Loucy (cell line): ENCODE measurements at regions not wholly inside any gene's neighbourhood (a gene's known extent, or its start where the extent isn't known, plus 50 kb on each side); places are given as distances from the start of the nearest gene placed in this dataset.

ENCODE experiments used
- H2AFZ ChIP-seq: fragments of 200-600 bp; sonication (generic); 2 replicates; pipeline ENCODE4 v1.6.0; 2016; ENCODE audit warnings: antibody characterized with exemption, mild to moderate bottlenecking, low read length, moderate library complexity
- H3F3A ChIP-seq: fragments of 200-600 bp; 2 replicates; pipeline ENCODE4 v1.6.0; 2016; ENCODE audit warnings: antibody characterized with exemption, low read depth, mild to moderate bottlenecking
- H3K27me3 ChIP-seq: fragments of 200-600 bp; sonication (generic); 2 replicates; pipeline ENCODE4 v1.6.1; 2014; ENCODE audit warnings: low read length, mild to moderate bottlenecking; ENCODE audit not compliant: insufficient read depth, poor library complexity, severe bottlenecking
- H3K36me3 ChIP-seq: fragments of 200-600 bp; sonication (generic); 2 replicates; pipeline ENCODE4 v1.6.1; 2016; ENCODE audit warnings: low read length; ENCODE audit not compliant: insufficient read depth
- H3K4me1 ChIP-seq: fragments of 200-600 bp; sonication (generic); 2 replicates; pipeline ENCODE4 v1.5.1; 2014; ENCODE audit warnings: low read length, mild to moderate bottlenecking; ENCODE audit not compliant: insufficient read depth, poor library complexity, severe bottlenecking
- H3K4me2 ChIP-seq: fragments of 200-600 bp; sonication (generic); 2 replicates; pipeline ENCODE4 v1.6.0; 2014; ENCODE audit warnings: antibody characterized with exemption, low read length, low read depth, mild to moderate bottlenecking; ENCODE audit not compliant: poor library complexity, severe bottlenecking
- H3K4me3 ChIP-seq: fragments of 200-600 bp; sonication (generic); 2 replicates; pipeline ENCODE4 v1.5.1; 2014; ENCODE audit warnings: low read length, mild to moderate bottlenecking, mixed read lengths; ENCODE audit not compliant: poor library complexity, severe bottlenecking
- H3K79me2 ChIP-seq: fragments of 200-600 bp; sonication (generic); 2 replicates; pipeline ENCODE4 v1.6.1; 2014; ENCODE audit warnings: low read length; ENCODE audit not compliant: insufficient read depth
- H3K9ac ChIP-seq: fragments of 200-600 bp; sonication (generic); 2 replicates; pipeline ENCODE4 v1.6.0; 2014; ENCODE audit warnings: mild to moderate bottlenecking, low read depth, low read length, moderate library complexity; ENCODE audit not compliant: poor library complexity, severe bottlenecking
- H3K9me2 ChIP-seq: fragments of 200-600 bp; sonication (generic); replicated peaks from 2 replicates; pipeline ENCODE4 v1.6.1; 2016; ENCODE audit warnings: low read depth, low read length, mixed read lengths
- H3K9me3 ChIP-seq: fragments of 200-600 bp; sonication (generic); 2 replicates; pipeline ENCODE4 v1.6.1; 2014; ENCODE audit warnings: mild to moderate bottlenecking, antibody characterized with exemption, low read length, low read depth; ENCODE audit not compliant: insufficient read depth
- H4K20me1 ChIP-seq: fragments of 200-600 bp; sonication (generic); 2 replicates; pipeline ENCODE4 v1.6.0; 2014; ENCODE audit warnings: antibody characterized with exemption, low read length, mild to moderate bottlenecking; ENCODE audit not compliant: insufficient read depth, poor library complexity, severe bottlenecking
- CTCF ChIP-seq: fragments of 200-600 bp; sonication (generic); conservative IDR thresholded peaks from 2 replicates; pipeline ENCODE4 v1.5.1; 2014; ENCODE audit warnings: mild to moderate bottlenecking, antibody characterized with exemption, low read length
- EZH2phosphoT487 ChIP-seq: fragments of 200-600 bp; IDR thresholded peaks from 2 replicates; pipeline ENCODE4 v1.6.1; 2018; ENCODE audit warnings: antibody characterized with exemption, mild to moderate bottlenecking, moderate library complexity, borderline replicate concordance

- H2AFZ ChIP-seq, result no peak overlapping the region
- H3F3A ChIP-seq, result no peaks in the 10 kb centered on the region
- no peak overlapping the region for H3K4me3 ChIP-seq
- no peak overlapping the region for H3K9ac ChIP-seq
- H3K79me2 ChIP-seq, result no peaks in the 10 kb centered on the region
- H4K20me1 ChIP-seq, result no peaks in the 10 kb centered on the region
- peaks cover 8% of the 10 kb centered on the region; the same call in 1 of the 2 replicates for H3K9me3 ChIP-seq
- no peak for TF ChIP-seq EZH2phosphoT487
- no peak for TF ChIP-seq CTCF
- no peaks in the 10 kb centered on the region for H3K9me2 ChIP-seq
- H3K36me3 ChIP-seq, result no peaks in the 10 kb centered on the region
- H3K27me3 ChIP-seq, result no peaks in the 10 kb centered on the region
- peaks cover 10% of the 10 kb centered on the region for H3K4me1 ChIP-seq
- no peak overlapping the region for H3K4me2 ChIP-seq
Observed at GRCh38 chr6:81382852-81383251, 369.6 kb downstream of the TENT5A start.

DNA sequence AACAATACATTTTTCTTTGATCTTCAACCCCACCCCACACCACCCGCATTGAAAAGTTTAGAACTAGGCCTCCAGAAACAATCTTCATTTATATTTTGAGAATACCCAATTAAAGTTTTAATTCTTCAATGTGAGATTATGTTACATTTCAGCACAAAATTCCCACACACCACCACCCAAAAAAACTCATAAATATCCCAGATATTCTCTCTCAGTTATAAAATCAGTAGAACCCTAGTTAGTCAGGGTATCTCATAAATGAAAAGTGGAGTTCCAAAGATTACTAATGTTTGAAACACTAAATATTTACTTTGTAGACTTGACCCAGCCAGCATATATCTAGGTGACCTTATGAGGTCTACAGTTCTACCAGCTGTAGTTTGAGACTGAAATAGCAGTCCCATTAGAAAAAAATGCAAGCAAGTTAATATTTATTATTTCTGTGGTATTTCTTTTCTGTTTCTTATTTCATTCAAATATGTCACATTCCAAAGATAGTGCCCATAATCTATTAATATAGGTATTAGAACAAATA, 371.0 kb downstream of the TENT5A start:
- H3K4me3 ChIP-seq, result no peak overlapping the region
- no peak overlapping the region for H3K4me2 ChIP-seq
- H2AFZ ChIP-seq, result no peak overlapping the region
- H3F3A ChIP-seq, result no peaks in the 10 kb centered on the region
- H3K9me3 ChIP-seq, result peaks cover 4% of the 10 kb centered on the region; the same call in 1 of the 2 replicates
- H3K79me2 ChIP-seq, result no peaks in the 10 kb centered on the region
- H3K27me3 ChIP-seq, result no peaks in the 10 kb centered on the region
- TF ChIP-seq EZH2phosphoT487 (no peak), CTCF (no peak)
- peaks cover 10% of the 10 kb centered on the region for H3K4me1 ChIP-seq
- H3K9ac ChIP-seq, result no peak overlapping the region
- H3K36me3 ChIP-seq, result no peaks in the 10 kb centered on the region
- no peaks in the 10 kb centered on the region for H4K20me1 ChIP-seq
- H3K9me2 ChIP-seq, result no peaks in the 10 kb centered on the region

DNA sequence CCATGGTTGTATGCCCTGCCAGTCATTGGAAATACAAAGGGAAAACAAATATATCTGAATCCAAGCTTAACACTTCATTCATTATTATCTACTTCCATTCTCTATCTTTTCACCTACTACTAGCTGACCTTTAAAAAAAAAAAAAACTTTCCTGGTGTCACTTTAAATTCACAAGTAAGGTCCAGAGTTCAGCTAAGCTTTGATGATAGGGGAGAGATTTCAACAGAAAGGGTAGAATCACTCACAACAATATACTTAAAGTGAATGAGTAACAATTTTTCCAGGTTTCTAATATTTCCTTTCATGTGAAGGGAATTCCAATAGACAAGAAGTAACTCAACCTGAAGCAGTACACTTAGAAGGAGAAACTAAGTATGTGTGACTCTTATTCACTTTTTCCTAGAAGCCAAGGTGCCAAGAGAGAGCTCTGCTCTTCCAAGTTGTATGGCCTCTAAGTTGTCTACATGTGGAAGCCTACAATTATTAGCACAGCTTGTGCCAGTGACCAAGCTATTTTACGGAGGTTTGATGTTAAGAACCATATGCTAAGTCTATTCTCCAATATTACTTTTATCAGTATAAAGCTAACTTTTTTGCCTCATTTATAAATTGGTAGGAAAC, 371.7 kb downstream of the TENT5A start:
- H3K9me3 ChIP-seq, result 0 out of 2 replicates have a peak, but pooled peaks cover under 1% of the 10 kb centered on the region
- no peak overlapping the region for H3K4me2 ChIP-seq
- H3K9ac ChIP-seq, result no peak overlapping the region
- H3K4me3 ChIP-seq, result no peak overlapping the region
- H3K9me2 ChIP-seq, result no peaks in the 10 kb centered on the region
- H3K4me1 ChIP-seq, result peaks cover 10% of the 10 kb centered on the region
- no peak for TF ChIP-seq CTCF
- TF ChIP-seq EZH2phosphoT487, result no peak
- H3K36me3 ChIP-seq, result no peaks in the 10 kb centered on the region
- no peaks in the 10 kb centered on the region for H3K27me3 ChIP-seq
- no peaks in the 10 kb centered on the region for H3K79me2 ChIP-seq
- H2AFZ ChIP-seq, result no peak overlapping the region
- no peaks in the 10 kb centered on the region for H4K20me1 ChIP-seq
- H3F3A ChIP-seq, result no peaks in the 10 kb centered on the region
